Lung (tissue), 11 donors: ENCODE measurements at regions not wholly inside any gene's neighbourhood (a gene's known extent, or its start where the extent isn't known, plus 50 kb on each side); places are given as distances from the start of the nearest gene placed in this dataset.
A peak's percentile ranks its signal among the peaks of the same experiment; 100 is the strongest.
"Not testable (repeated sequence)": the region's sequence is repeated elsewhere in the genome, so short reads cannot be mapped to it uniquely, and the experiment has no call there.

Source experiments
- ATAC-seq: fragments of 200-7000 bp; cut with Tn5 transposase; one replicate; pipeline ENCODE4 v1.9.1; 2020; ENCODE audit warnings: moderate number of reproducible peaks; ENCODE audit not compliant: insufficient read depth, low FRiP score
- DNase-seq, 3 donors: peaks; one replicate each; pipeline ENCODE4 v3.0.0-alpha.2; 2013 to 2017
- H3K27ac ChIP-seq, 2 donors: one replicate each; pipeline ENCODE4 v1.5.1; 2013; ENCODE audit warnings: mild to moderate bottlenecking in 2 of 2, moderate library complexity in 2 of 2, control low read depth in 1 of 2, inconsistent platforms in 1 of 2, low read depth in 1 of 2, low read length in 1 of 2
- H3K27me3 ChIP-seq, 3 donors: one replicate each; pipeline ENCODE4 v1.5.1; 2013; ENCODE audit warnings: low read length in 2 of 3; ENCODE audit not compliant: control insufficient read depth in 3 of 3, insufficient read depth in 3 of 3
- H3K36me3 ChIP-seq, 4 donors: one replicate each; pipeline ENCODE4 v1.5.1; 2013; ENCODE audit warnings: low read length in 4 of 4, mild to moderate bottlenecking in 1 of 4, moderate library complexity in 1 of 4; ENCODE audit not compliant: control insufficient read depth in 4 of 4, insufficient read depth in 4 of 4
- H3K4me1 ChIP-seq, 5 donors: one replicate each; pipeline ENCODE4 v1.5.1; 2013; ENCODE audit warnings: low read length in 5 of 5, mild to moderate bottlenecking in 2 of 5, moderate library complexity in 1 of 5; ENCODE audit not compliant: control insufficient read depth in 5 of 5, insufficient read depth in 5 of 5
- H3K4me3 ChIP-seq: one replicate; pipeline ENCODE4 v1.5.1; 2013; ENCODE audit warnings: mild to moderate bottlenecking, control low read depth, moderate library complexity
- H3K9ac ChIP-seq, 2 donors: one replicate each; pipeline ENCODE4 v1.5.1; 2013; ENCODE audit warnings: low read length in 2 of 2, control low read depth in 1 of 2; ENCODE audit not compliant: insufficient read depth in 1 of 2
- H3K9me3 ChIP-seq, 4 donors: one replicate each; pipeline ENCODE4 v1.5.1; 2013; ENCODE audit warnings: low read length in 3 of 4, mild to moderate bottlenecking in 1 of 4, moderate library complexity in 1 of 4; ENCODE audit not compliant: control insufficient read depth in 4 of 4, insufficient read depth in 3 of 4
- CTCF ChIP-seq: IDR thresholded peaks from 2 replicates; pipeline ENCODE4 v1.5.1; 2012; ENCODE audit warnings: mild to moderate bottlenecking; ENCODE audit errors: control extremely low read depth, extremely low read depth
- WGBS, 2 donors: extraction: QIAGEN DNeasy Blood & Tissue Kit; methylation state at CpG; one replicate each; pipeline ENCODE4 v1.1.7; 2013; 5-methylcytosine and 5-hydroxymethylcytosine counted together
- donor health status: control.
- donor health status: control.
- donor health status: Bipolar disorder and iron deficiency.
- donor health status: healthy.
- donor health status: DM: yes; HTN: yes; CAD: no.

- Histone ChIP-seq H3K36me3 (no peaks in the 10 kb centered on the region), H3K4me3 (no peak overlapping the region), H3K27me3 (no peaks in the 10 kb centered on the region), H3K27ac (no peak overlapping the region), H3K4me1 (no peaks in the 10 kb centered on the region), H3K9me3 (no peaks in the 10 kb centered on the region), H3K9ac (no peak overlapping the region)
- no peak for TF ChIP-seq CTCF
- 79 to 91% methylated on average over 7 of the region's 7 CpGs for WGBS, 2 donors
- no peak for ATAC-seq
- DNase-seq, result no peak
These were observed 424.3 kb upstream of the ACVR2A start for GRCh38 chr2:147420517-147420916.

- H3K4me3 ChIP-seq, result no peak overlapping the region
- no peaks in the 10 kb centered on the region for H3K36me3 ChIP-seq
- DNase-seq (no peak), ATAC-seq (no peak)
- 81 to 92% methylated on average over 4 of the region's 4 CpGs for WGBS, 2 donors
- peaks cover 0 to 2% (median 0%) of the 10 kb centered on the region in 4 donors for H3K9me3 ChIP-seq
- no peak overlapping the region for H3K9ac ChIP-seq
- no peaks in the 10 kb centered on the region for H3K4me1 ChIP-seq
- no peaks in the 10 kb centered on the region for H3K27me3 ChIP-seq
- H3K27ac ChIP-seq, result no peak overlapping the region
- no peak for TF ChIP-seq CTCF
These were observed 428.7 kb upstream of the ACVR2A start for GRCh38 chr2:147416099-147416498.

- not testable (repeated sequence) for H3K27ac ChIP-seq, H3K9me3 ChIP-seq, H3K36me3 ChIP-seq, H3K4me1 ChIP-seq, ATAC-seq, H3K9ac ChIP-seq, DNase-seq, H3K4me3 ChIP-seq, H3K27me3 ChIP-seq
- 60 to 65% methylated on average over 1 of the region's 1 CpG for WGBS, 2 donors
These were observed 430.2 kb upstream of the ACVR2A start for GRCh38 chr2:147414656-147415055.

GRCh38 chr2:147408357-147408756 is 436.5 kb upstream of the ACVR2A start:
- WGBS, 2 donors, result 76 to 90% methylated on average over 2 of the region's 2 CpGs
- Histone ChIP-seq H3K9ac (no peak overlapping the region), H3K27ac (no peak overlapping the region), H3K9me3 (no peaks in the 10 kb centered on the region), H3K4me1 (no peaks in the 10 kb centered on the region), H3K27me3 (no peaks in the 10 kb centered on the region), H3K4me3 (no peak overlapping the region), H3K36me3 (no peaks in the 10 kb centered on the region)
- ATAC-seq (no peak), DNase-seq (peak in 1 of 3 donors; percentile 26)
- TF ChIP-seq CTCF, result no peak
